Parathyroid adenoma (tissue), 2 donors: ENCODE measurements at regions not wholly inside any gene's neighbourhood (a gene's known extent, or its start where the extent isn't known, plus 50 kb on each side); places are given as distances from the start of the nearest gene placed in this dataset.

Source experiments
- H2AFZ ChIP-seq: fragments of 300-600 bp; sonication (generic); one replicate; pipeline ENCODE4 v1.7.0; 2017; ENCODE audit warnings: antibody characterized with exemption, mild to moderate bottlenecking
- H3K27ac ChIP-seq: fragments of 300-600 bp; sonication (generic); one replicate; pipeline ENCODE4 v1.7.0; 2017
- H3K27me3 ChIP-seq: fragments of 300-600 bp; sonication (generic); one replicate; pipeline ENCODE4 v1.7.0; 2017; ENCODE audit warnings: low read length; ENCODE audit not compliant: control insufficient read depth, insufficient read depth
- H3K36me3 ChIP-seq: fragments of 300-600 bp; sonication (generic); one replicate; pipeline ENCODE4 v1.7.0; 2017; ENCODE audit warnings: low read length; ENCODE audit not compliant: control insufficient read depth, insufficient read depth
- H3K4me1 ChIP-seq: fragments of 300-600 bp; sonication (generic); one replicate; pipeline ENCODE4 v1.7.0; 2017; ENCODE audit warnings: control low read depth
- H3K4me2 ChIP-seq: fragments of 300-600 bp; sonication (generic); one replicate; pipeline ENCODE4 v1.7.0; 2017; ENCODE audit warnings: low read length
- H3K4me3 ChIP-seq: fragments of 300-600 bp; sonication (generic); one replicate; pipeline ENCODE4 v1.7.0; 2017; ENCODE audit warnings: low read depth, low read length
- H3K79me2 ChIP-seq: fragments of 300-600 bp; sonication (generic); one replicate; pipeline ENCODE4 v1.7.0; 2017; ENCODE audit warnings: control low read depth
- H3K9ac ChIP-seq: fragments of 300-600 bp; sonication (generic); one replicate; pipeline ENCODE4 v1.7.0; 2017; ENCODE audit warnings: mild to moderate bottlenecking
- H3K9me3 ChIP-seq: fragments of 300-600 bp; sonication (generic); one replicate; pipeline ENCODE4 v1.7.0; 2017; ENCODE audit warnings: low read length; ENCODE audit not compliant: control insufficient read depth
- CTCF ChIP-seq: fragments of 300-600 bp; sonication (generic); IDR thresholded peaks from one replicate; pipeline ENCODE4 v1.7.0; 2017; ENCODE audit warnings: antibody characterized with exemption, mild to moderate bottlenecking
- donor health status: primary hyperparathyroidism.

- no peak for TF ChIP-seq CTCF
- H3K36me3 ChIP-seq: no peaks in the 10 kb centered on the region
- no peaks in the 10 kb centered on the region for H3K27me3 ChIP-seq
- no peak overlapping the region for H3K4me2 ChIP-seq
- no peak overlapping the region for H3K4me3 ChIP-seq
- H3K9ac ChIP-seq: no peak overlapping the region
- H3K27ac ChIP-seq: no peak overlapping the region
- H2AFZ ChIP-seq: no peak overlapping the region
- H3K9me3 ChIP-seq: no peaks in the 10 kb centered on the region
- H3K4me1 ChIP-seq: no peaks in the 10 kb centered on the region
- no peaks in the 10 kb centered on the region for H3K79me2 ChIP-seq
Measured at GRCh38 chr6:98124171-98124570, 710.2 kb upstream of the POU3F2 start.

GRCh38 chr6:98131290-98131990 lies 702.9 kb upstream of the POU3F2 start:
- no peaks in the 10 kb centered on the region for H3K79me2 ChIP-seq
- H3K27ac ChIP-seq: no peak overlapping the region
- no peaks in the 10 kb centered on the region for H3K36me3 ChIP-seq
- no peak overlapping the region for H2AFZ ChIP-seq
- no peak overlapping the region for H3K4me2 ChIP-seq
- no peaks in the 10 kb centered on the region for H3K27me3 ChIP-seq
- TF ChIP-seq CTCF: no peak
- H3K9me3 ChIP-seq: no peaks in the 10 kb centered on the region
- no peaks in the 10 kb centered on the region for H3K4me1 ChIP-seq
- no peak overlapping the region for H3K4me3 ChIP-seq
- no peak overlapping the region for H3K9ac ChIP-seq

- Histone ChIP-seq H3K4me3 (no peak overlapping the region), H2AFZ (no peak overlapping the region), H3K27me3 (no peaks in the 10 kb centered on the region), H3K79me2 (no peaks in the 10 kb centered on the region), H3K4me2 (no peak overlapping the region), H3K36me3 (no peaks in the 10 kb centered on the region), H3K9ac (no peak overlapping the region), H3K9me3 (no peaks in the 10 kb centered on the region), H3K4me1 (no peaks in the 10 kb centered on the region), H3K27ac (no peak overlapping the region)
- no peak for TF ChIP-seq CTCF
Measured at GRCh38 chr6:98136333-98136732, 698.0 kb upstream of the POU3F2 start.

GRCh38 chr6:98137391-98137790 lies 697.0 kb upstream of the POU3F2 start:
- H3K79me2 ChIP-seq: no peaks in the 10 kb centered on the region

More at GRCh38 chr6:98137391-98137790, 697.0 kb upstream of the POU3F2 start:
- H3K4me2 ChIP-seq: no peak overlapping the region
- no peaks in the 10 kb centered on the region for H3K9me3 ChIP-seq
- H3K27ac ChIP-seq: no peak overlapping the region
- no peak overlapping the region for H3K9ac ChIP-seq
- no peak for TF ChIP-seq CTCF
- H3K4me1 ChIP-seq: no peaks in the 10 kb centered on the region
- H2AFZ ChIP-seq: no peak overlapping the region
- H3K4me3 ChIP-seq: no peak overlapping the region
- H3K27me3 ChIP-seq: no peaks in the 10 kb centered on the region
- H3K36me3 ChIP-seq: no peaks in the 10 kb centered on the region
